ENCODE measurements at regions not wholly inside any gene's neighbourhood (a gene's known extent, or its start where the extent isn't known, plus 50 kb on each side); places are given as distances from the start of the nearest gene placed in this dataset.

GRCh38 chr14:96717116-96717515 lies 80.1 kb upstream of the VRK1 start:
- TF ChIP-seq EZH2 (IDR thresholded peaks at IDR 0.05; ENCODE audit: borderline replicate concordance, low read depth, low read length): no peak
- TF ChIP-seq POLR2AphosphoS5 (IDR thresholded peaks at IDR 0.05; ENCODE audit: control insufficient read depth, insufficient read depth, low read depth, low read length): no peak
- TF ChIP-seq ELK1 (CRISPR knock-in tag; IDR thresholded peaks at IDR 0.05): no peak
- TF ChIP-seq MAFK (IDR thresholded peaks at IDR 0.05; ENCODE audit: low read length): no peak
- no peak for TF ChIP-seq SMARCA5 (IDR thresholded peaks at IDR 0.05)

Measured in K562 (cell line).